ENCODE measurements at regions not wholly inside any gene's neighbourhood (a gene's known extent, or its start where the extent isn't known, plus 50 kb on each side); places are given as distances from the start of the nearest gene placed in this dataset.

DNA sequence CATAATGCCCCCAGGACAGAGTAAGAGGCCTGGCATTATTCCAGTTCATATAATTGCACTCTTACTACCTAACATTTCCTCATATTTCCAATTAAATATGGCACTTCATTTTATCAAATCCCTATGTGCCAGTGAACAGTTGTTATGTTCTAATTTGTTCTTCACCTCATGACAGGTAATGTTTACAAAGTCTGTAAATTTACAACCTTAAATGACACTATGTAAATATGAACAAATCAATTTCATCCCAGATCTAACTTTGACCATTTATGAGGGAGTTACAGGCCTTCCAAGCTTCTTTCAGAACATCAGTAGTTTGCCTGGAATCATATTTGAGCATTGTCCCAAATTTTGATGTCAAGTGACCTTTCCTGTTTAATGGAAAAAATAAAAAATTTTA is 592.6 kb upstream of the CDH6 start:
- Histone ChIP-seq H3K9ac (no peak overlapping the region), H3F3A (replicated peaks; ENCODE audit: insufficient read depth) (no peaks in the 10 kb centered on the region), H3K4me1 (ENCODE audit: control insufficient read depth in 1 of 2, insufficient read depth in 2 of 2, low read depth in 1 of 2, low read length in 1 of 2) (no peaks in the 10 kb centered on the region), H3K27me3 (ENCODE audit: insufficient read depth) (no peaks in the 10 kb centered on the region), H3K4me2 (no peak overlapping the region), H3K4me3 (ENCODE audit: low read depth in 2 of 2, low read length in 1 of 2) (no peak overlapping the region), H3K9me3 (no peaks in the 10 kb centered on the region), H3K79me2 (ENCODE audit: insufficient read depth) (no peaks in the 10 kb centered on the region), H2AFZ (ENCODE audit: low read depth) (no peak overlapping the region), H4K20me1 (ENCODE audit: insufficient read depth) (no peaks in the 10 kb centered on the region), H3K9me2 (no peaks in the 10 kb centered on the region), H3K27ac (ENCODE audit: low read depth in 2 of 2, low read length in 1 of 2) (no peak overlapping the region), H3K36me3 (replicated peaks in 1 of 2; ENCODE audit: control insufficient read depth in 1 of 2, insufficient read depth in 2 of 2, low read length in 1 of 2) (no peaks in the 10 kb centered on the region)
- POLR2A ChIA-PET, result no interaction called here
- CTCF ChIA-PET, result interaction anchor here (0.9 kb wide), 1 partner anchor 11 kb away, joined by 3 read pairs; no protein-coding TSS in a partner anchor
- TF ChIP-seq MEF2A (IDR thresholded peaks at IDR 0.05; ENCODE audit: borderline replicate concordance, low read depth) (no peak), EZH2phosphoT487 (IDR thresholded peaks at IDR 0.05; ENCODE audit: borderline replicate concordance, low read depth) (no peak), ELF1 (IDR thresholded peaks at IDR 0.05) (no peak), RAD21 (IDR thresholded peaks at IDR 0.05; ENCODE audit: low read length) (no peak), GATA2 (CRISPR knock-in tag; IDR thresholded peaks at IDR 0.05) (no peak), TCF12 (IDR thresholded peaks at IDR 0.05) (no peak), SIN3A (IDR thresholded peaks at IDR 0.05; ENCODE audit: borderline replicate concordance, low read depth, low read length) (no peak), RFX5 (IDR thresholded peaks at IDR 0.05; ENCODE audit: low read length) (no peak), NFIC (IDR thresholded peaks at IDR 0.05; ENCODE audit: borderline replicate concordance) (no peak), FOXJ3 (CRISPR knock-in tag; IDR thresholded peaks at IDR 0.05) (no peak), RXRA (IDR thresholded peaks at IDR 0.05; ENCODE audit: borderline replicate concordance, low read depth) (no peak), FOSL2 (IDR thresholded peaks at IDR 0.05; ENCODE audit: borderline replicate concordance, low read depth) (no peak), GABPA (IDR thresholded peaks at IDR 0.05; ENCODE audit: low read depth) (no peak), YY1 (IDR thresholded peaks at IDR 0.05; ENCODE audit: low read depth) (no peak), CHD2 (IDR thresholded peaks at IDR 0.05; ENCODE audit: low read length, partially characterized antibody) (no peak)
- TF ChIP-seq, protein P1, sequence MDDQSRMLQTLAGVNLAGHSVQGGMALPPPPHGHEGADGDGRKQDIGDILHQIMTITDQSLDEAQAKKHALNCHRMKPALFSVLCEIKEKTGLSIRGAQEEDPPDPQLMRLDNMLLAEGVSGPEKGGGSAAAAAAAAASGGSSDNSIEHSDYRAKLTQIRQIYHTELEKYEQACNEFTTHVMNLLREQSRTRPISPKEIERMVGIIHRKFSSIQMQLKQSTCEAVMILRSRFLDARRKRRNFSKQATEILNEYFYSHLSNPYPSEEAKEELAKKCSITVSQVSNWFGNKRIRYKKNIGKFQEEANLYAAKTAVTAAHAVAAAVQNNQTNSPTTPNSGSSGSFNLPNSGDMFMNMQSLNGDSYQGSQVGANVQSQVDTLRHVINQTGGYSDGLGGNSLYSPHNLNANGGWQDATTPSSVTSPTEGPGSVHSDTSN (IDR thresholded peaks at IDR 0.05), result no peak
- TF ChIP-seq, protein P2, sequence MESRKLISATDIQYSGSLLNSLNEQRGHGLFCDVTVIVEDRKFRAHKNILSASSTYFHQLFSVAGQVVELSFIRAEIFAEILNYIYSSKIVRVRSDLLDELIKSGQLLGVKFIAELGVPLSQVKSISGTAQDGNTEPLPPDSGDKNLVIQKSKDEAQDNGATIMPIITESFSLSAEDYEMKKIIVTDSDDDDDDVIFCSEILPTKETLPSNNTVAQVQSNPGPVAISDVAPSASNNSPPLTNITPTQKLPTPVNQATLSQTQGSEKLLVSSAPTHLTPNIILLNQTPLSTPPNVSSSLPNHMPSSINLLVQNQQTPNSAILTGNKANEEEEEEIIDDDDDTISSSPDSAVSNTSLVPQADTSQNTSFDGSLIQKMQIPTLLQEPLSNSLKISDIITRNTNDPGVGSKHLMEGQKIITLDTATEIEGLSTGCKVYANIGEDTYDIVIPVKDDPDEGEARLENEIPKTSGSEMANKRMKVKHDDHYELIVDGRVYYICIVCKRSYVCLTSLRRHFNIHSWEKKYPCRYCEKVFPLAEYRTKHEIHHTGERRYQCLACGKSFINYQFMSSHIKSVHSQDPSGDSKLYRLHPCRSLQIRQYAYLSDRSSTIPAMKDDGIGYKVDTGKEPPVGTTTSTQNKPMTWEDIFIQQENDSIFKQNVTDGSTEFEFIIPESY (IDR thresholded peaks at IDR 0.05; ENCODE audit: borderline replicate concordance, low read depth), result no peak
- TF ChIP-seq, protein P3, sequence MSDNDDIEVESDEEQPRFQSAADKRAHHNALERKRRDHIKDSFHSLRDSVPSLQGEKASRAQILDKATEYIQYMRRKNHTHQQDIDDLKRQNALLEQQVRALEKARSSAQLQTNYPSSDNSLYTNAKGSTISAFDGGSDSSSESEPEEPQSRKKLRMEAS (IDR thresholded peaks at IDR 0.05; ENCODE audit: low read depth), result no peak
- TF ChIP-seq, protein P4, sequence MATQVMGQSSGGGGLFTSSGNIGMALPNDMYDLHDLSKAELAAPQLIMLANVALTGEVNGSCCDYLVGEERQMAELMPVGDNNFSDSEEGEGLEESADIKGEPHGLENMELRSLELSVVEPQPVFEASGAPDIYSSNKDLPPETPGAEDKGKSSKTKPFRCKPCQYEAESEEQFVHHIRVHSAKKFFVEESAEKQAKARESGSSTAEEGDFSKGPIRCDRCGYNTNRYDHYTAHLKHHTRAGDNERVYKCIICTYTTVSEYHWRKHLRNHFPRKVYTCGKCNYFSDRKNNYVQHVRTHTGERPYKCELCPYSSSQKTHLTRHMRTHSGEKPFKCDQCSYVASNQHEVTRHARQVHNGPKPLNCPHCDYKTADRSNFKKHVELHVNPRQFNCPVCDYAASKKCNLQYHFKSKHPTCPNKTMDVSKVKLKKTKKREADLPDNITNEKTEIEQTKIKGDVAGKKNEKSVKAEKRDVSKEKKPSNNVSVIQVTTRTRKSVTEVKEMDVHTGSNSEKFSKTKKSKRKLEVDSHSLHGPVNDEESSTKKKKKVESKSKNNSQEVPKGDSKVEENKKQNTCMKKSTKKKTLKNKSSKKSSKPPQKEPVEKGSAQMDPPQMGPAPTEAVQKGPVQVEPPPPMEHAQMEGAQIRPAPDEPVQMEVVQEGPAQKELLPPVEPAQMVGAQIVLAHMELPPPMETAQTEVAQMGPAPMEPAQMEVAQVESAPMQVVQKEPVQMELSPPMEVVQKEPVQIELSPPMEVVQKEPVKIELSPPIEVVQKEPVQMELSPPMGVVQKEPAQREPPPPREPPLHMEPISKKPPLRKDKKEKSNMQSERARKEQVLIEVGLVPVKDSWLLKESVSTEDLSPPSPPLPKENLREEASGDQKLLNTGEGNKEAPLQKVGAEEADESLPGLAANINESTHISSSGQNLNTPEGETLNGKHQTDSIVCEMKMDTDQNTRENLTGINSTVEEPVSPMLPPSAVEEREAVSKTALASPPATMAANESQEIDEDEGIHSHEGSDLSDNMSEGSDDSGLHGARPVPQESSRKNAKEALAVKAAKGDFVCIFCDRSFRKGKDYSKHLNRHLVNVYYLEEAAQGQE (IDR thresholded peaks at IDR 0.05; ENCODE audit: low read depth, low read length), result no peak
- no peak for DNase-seq

All from SK-N-SH (cell line).